ENCODE measurements at regions not wholly inside any gene's neighbourhood (a gene's known extent, or its start where the extent isn't known, plus 50 kb on each side); places are given as distances from the start of the nearest gene placed in this dataset.

GRCh38 chr4:89665662-89666061, 171.3 kb downstream of the SNCA start:
- Histone ChIP-seq H3K79me2 (ENCODE audit: low read depth) (no peaks in the 10 kb centered on the region), H3K27ac (no peak overlapping the region), H3K4me2 (no peak overlapping the region), H4K20me1 (ENCODE audit: insufficient read depth) (no peaks in the 10 kb centered on the region), H3K27me3 (ENCODE audit: insufficient read depth, low read depth) (no peaks in the 10 kb centered on the region), H3K4me1 (replicated peaks; ENCODE audit: insufficient read depth) (no peaks in the 10 kb centered on the region; the same call in 1 of the 2 replicates), H2AFZ (no peak overlapping the region), H3K9me3 (ENCODE audit: insufficient read depth, low read depth) (no peaks in the 10 kb centered on the region), H3K4me3 (no peak overlapping the region), H3F3A (ENCODE audit: insufficient read depth, low read depth) (no peaks in the 10 kb centered on the region), H3K9me2 (ENCODE audit: insufficient read depth) (no peaks in the 10 kb centered on the region), H3K36me3 (ENCODE audit: low read depth) (no peaks in the 10 kb centered on the region)
- TF ChIP-seq CTCF (conservative IDR thresholded peaks at IDR 0.05) (no peak), EZH2 (IDR thresholded peaks at IDR 0.05; ENCODE audit: low read depth) (no peak)
- POLR2A ChIA-PET (ENCODE audit: unreplicated experiment), result no interaction called here
- intact Hi-C loops (cut with micrococcal nuclease; ENCODE audit: unreplicated experiment), result no loop called here
- no peak for DNase-seq
- no TSS peak for BruUV-seq (replicated peaks)
- CTCF ChIA-PET, result no interaction called here

- no peak for DNase-seq
- Histone ChIP-seq H3K4me2 (no peak overlapping the region), H3K9me3 (ENCODE audit: insufficient read depth, low read depth) (no peaks in the 10 kb centered on the region), H2AFZ (no peak overlapping the region; the same call in 1 of the 2 replicates), H3K27ac (no peak overlapping the region), H3K36me3 (ENCODE audit: low read depth) (no peaks in the 10 kb centered on the region), H3K4me1 (replicated peaks; ENCODE audit: insufficient read depth) (no peaks in the 10 kb centered on the region; the same call in 1 of the 2 replicates), H3F3A (ENCODE audit: insufficient read depth, low read depth) (no peaks in the 10 kb centered on the region), H4K20me1 (ENCODE audit: insufficient read depth) (no peaks in the 10 kb centered on the region), H3K4me3 (no peak overlapping the region), H3K27me3 (ENCODE audit: insufficient read depth, low read depth) (no peaks in the 10 kb centered on the region), H3K79me2 (ENCODE audit: low read depth) (no peaks in the 10 kb centered on the region), H3K9me2 (ENCODE audit: insufficient read depth) (no peaks in the 10 kb centered on the region)
- BruUV-seq (replicated peaks), result no TSS peak
- ChIA-PET CTCF (no interaction called here), POLR2A (ENCODE audit: unreplicated experiment) (no interaction called here)
- TF ChIP-seq EZH2 (IDR thresholded peaks at IDR 0.05; ENCODE audit: low read depth) (no peak), CTCF (conservative IDR thresholded peaks at IDR 0.05) (no peak)
- intact Hi-C loops (cut with micrococcal nuclease; ENCODE audit: unreplicated experiment), result loop anchor here (5.0 kb wide), 1 partner anchor 88 kb away; no protein-coding TSS in a partner anchor
These were observed 172.4 kb downstream of the SNCA start for GRCh38 chr4:89664521-89664920.

- H3K27me3 ChIP-seq (ENCODE audit: insufficient read depth, low read depth), result no peaks in the 10 kb centered on the region
- no peaks in the 10 kb centered on the region for H3K9me3 ChIP-seq (ENCODE audit: insufficient read depth, low read depth)
- H3K9me2 ChIP-seq (ENCODE audit: insufficient read depth), result no peaks in the 10 kb centered on the region
- POLR2A ChIA-PET (ENCODE audit: unreplicated experiment), result interaction anchor here (0.6 kb wide), 1 partner anchor 192 kb away, joined by 3 read pairs; no protein-coding TSS in a partner anchor
- no peaks in the 10 kb centered on the region; the same call in 1 of the 2 replicates for H3K4me1 ChIP-seq (replicated peaks; ENCODE audit: insufficient read depth)
- H2AFZ ChIP-seq, result peak overlapping the region; percentile 48; the same call in 1 of the 2 replicates
- CTCF ChIA-PET, result interaction anchor here (0.6 kb wide), 1 partner anchor 164 kb away, joined by 3 read pairs; no protein-coding TSS in a partner anchor
- TF ChIP-seq CTCF (conservative IDR thresholded peaks at IDR 0.05), result no peak
- no peak for TF ChIP-seq EZH2 (IDR thresholded peaks at IDR 0.05; ENCODE audit: low read depth)
- H3K4me2 ChIP-seq, result peak overlapping the region; percentile 26; the same call in 1 of the 2 replicates
- BruUV-seq (replicated peaks), result no TSS peak
- H4K20me1 ChIP-seq (ENCODE audit: insufficient read depth), result no peaks in the 10 kb centered on the region
- DNase-seq, result peak in 1 of 2 experiments; percentile 12
- H3K27ac ChIP-seq, result 0 out of 2 replicates have a peak overlapping the region, but pooled peaks have one; percentile 19
- no peaks in the 10 kb centered on the region for H3K36me3 ChIP-seq (ENCODE audit: low read depth)
- no peaks in the 10 kb centered on the region for H3F3A ChIP-seq (ENCODE audit: insufficient read depth, low read depth)
- intact Hi-C loops (cut with micrococcal nuclease; ENCODE audit: unreplicated experiment), result loop anchor here (5.0 kb wide), 1 partner anchor 91 kb away; no protein-coding TSS in a partner anchor
- no peaks in the 10 kb centered on the region for H3K79me2 ChIP-seq (ENCODE audit: low read depth)
- H3K4me3 ChIP-seq, result no peak overlapping the region
These were observed 175.6 kb downstream of the SNCA start for GRCh38 chr4:89661173-89661899.
